HL-60 (cell line): ENCODE measurements at regions not wholly inside any gene's neighbourhood (a gene's known extent, or its start where the extent isn't known, plus 50 kb on each side); places are given as distances from the start of the nearest gene placed in this dataset.
"Not testable (repeated sequence)": the region's sequence is repeated elsewhere in the genome, so short reads cannot be mapped to it uniquely, and the experiment has no call there.

ENCODE experiments used
- DNase-seq, 2 experiments: peaks; one replicate each; pipeline ENCODE4 v3.0.0-alpha.2; 2010 to 2020; ENCODE audit warnings: low read depth in 1 of 2, low spot score in 1 of 2
- H3K27ac ChIP-seq: fragments of 250-450 bp; sonication (Bioruptor Pico); replicated peaks from 2 replicates; pipeline ENCODE4 v1.5.1; 2020; ENCODE audit warnings: mild to moderate bottlenecking, moderate library complexity
- H3K27me3 ChIP-seq: fragments of 250-450 bp; sonication (Bioruptor Pico); 2 replicates; pipeline ENCODE4 v1.5.1; 2021; ENCODE audit warnings: mild to moderate bottlenecking, moderate library complexity; ENCODE audit not compliant: insufficient read depth, poor library complexity, severe bottlenecking
- H3K4me3 ChIP-seq: replicated peaks from 2 replicates; pipeline ENCODE4 v1.5.1; 2011; ENCODE audit warnings: mild to moderate bottlenecking, control low read depth, low read length; ENCODE audit not compliant: insufficient read depth
- GABPA ChIP-seq: IDR thresholded peaks from 2 replicates; pipeline ENCODE4 v1.6.1; 2012; ENCODE audit warnings: low read depth
- POLR2AphosphoS5 ChIP-seq: IDR thresholded peaks from 2 replicates; pipeline ENCODE4 v1.6.1; 2012; ENCODE audit warnings: low read depth
- SPI1 ChIP-seq: IDR thresholded peaks from 2 replicates; pipeline ENCODE4 v1.6.1; 2012; ENCODE audit warnings: low read depth, mild to moderate bottlenecking, borderline replicate concordance
- TF ChIP-seq, protein P1 (sequence below): IDR thresholded peaks from 2 replicates; pipeline ENCODE4 v1.6.1; 2012; ENCODE audit warnings: low read depth; ENCODE audit not compliant: insufficient replicate concordance
- TF ChIP-seq, protein P2 (sequence below): IDR thresholded peaks from one replicate; pipeline ENCODE4 v1.5.1; 2011; ENCODE audit warnings: low read length, control low read depth, inconsistent platforms; ENCODE audit not compliant: insufficient read depth

DNA sequence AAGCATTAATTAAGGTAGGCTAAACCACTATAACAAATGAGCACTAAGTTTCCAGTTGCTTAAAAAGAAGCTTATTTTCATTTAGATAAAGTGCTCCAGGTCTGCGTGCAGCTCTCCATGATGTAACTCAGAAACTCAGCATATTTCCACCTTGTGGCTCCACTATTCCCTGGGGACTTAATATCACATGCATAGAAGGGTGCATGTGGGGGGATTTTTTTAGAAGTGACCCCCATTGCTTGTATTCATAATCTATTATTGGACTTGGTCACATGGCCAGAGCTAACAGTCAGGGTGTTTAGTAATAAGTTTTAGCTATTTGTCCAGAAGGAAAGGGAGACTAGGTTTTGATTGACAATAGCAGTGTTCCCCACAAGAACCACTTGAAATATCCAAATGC is 86.8 kb downstream of the TMCO5A start:
- TF ChIP-seq GABPA (no peak), SPI1 (no peak), POLR2AphosphoS5 (no peak)
- TF ChIP-seq, protein P1, sequence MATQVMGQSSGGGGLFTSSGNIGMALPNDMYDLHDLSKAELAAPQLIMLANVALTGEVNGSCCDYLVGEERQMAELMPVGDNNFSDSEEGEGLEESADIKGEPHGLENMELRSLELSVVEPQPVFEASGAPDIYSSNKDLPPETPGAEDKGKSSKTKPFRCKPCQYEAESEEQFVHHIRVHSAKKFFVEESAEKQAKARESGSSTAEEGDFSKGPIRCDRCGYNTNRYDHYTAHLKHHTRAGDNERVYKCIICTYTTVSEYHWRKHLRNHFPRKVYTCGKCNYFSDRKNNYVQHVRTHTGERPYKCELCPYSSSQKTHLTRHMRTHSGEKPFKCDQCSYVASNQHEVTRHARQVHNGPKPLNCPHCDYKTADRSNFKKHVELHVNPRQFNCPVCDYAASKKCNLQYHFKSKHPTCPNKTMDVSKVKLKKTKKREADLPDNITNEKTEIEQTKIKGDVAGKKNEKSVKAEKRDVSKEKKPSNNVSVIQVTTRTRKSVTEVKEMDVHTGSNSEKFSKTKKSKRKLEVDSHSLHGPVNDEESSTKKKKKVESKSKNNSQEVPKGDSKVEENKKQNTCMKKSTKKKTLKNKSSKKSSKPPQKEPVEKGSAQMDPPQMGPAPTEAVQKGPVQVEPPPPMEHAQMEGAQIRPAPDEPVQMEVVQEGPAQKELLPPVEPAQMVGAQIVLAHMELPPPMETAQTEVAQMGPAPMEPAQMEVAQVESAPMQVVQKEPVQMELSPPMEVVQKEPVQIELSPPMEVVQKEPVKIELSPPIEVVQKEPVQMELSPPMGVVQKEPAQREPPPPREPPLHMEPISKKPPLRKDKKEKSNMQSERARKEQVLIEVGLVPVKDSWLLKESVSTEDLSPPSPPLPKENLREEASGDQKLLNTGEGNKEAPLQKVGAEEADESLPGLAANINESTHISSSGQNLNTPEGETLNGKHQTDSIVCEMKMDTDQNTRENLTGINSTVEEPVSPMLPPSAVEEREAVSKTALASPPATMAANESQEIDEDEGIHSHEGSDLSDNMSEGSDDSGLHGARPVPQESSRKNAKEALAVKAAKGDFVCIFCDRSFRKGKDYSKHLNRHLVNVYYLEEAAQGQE = no peak
- TF ChIP-seq, protein P2, sequence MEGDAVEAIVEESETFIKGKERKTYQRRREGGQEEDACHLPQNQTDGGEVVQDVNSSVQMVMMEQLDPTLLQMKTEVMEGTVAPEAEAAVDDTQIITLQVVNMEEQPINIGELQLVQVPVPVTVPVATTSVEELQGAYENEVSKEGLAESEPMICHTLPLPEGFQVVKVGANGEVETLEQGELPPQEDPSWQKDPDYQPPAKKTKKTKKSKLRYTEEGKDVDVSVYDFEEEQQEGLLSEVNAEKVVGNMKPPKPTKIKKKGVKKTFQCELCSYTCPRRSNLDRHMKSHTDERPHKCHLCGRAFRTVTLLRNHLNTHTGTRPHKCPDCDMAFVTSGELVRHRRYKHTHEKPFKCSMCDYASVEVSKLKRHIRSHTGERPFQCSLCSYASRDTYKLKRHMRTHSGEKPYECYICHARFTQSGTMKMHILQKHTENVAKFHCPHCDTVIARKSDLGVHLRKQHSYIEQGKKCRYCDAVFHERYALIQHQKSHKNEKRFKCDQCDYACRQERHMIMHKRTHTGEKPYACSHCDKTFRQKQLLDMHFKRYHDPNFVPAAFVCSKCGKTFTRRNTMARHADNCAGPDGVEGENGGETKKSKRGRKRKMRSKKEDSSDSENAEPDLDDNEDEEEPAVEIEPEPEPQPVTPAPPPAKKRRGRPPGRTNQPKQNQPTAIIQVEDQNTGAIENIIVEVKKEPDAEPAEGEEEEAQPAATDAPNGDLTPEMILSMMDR = no peak
- H3K4me3 ChIP-seq = no peak overlapping the region
- H3K27me3 ChIP-seq = no peaks in the 10 kb centered on the region
- no peak overlapping the region for H3K27ac ChIP-seq
- no peak for DNase-seq

GRCh38 chr15:38024293-38025091 is 90.1 kb downstream of the TMCO5A start:
- no peak overlapping the region for H3K4me3 ChIP-seq
- TF ChIP-seq, protein P2 = no peak
- TF ChIP-seq SPI1 (no peak), POLR2AphosphoS5 (no peak), GABPA (no peak)
- TF ChIP-seq, protein P1 = no peak
- no peaks in the 10 kb centered on the region for H3K27me3 ChIP-seq
- no peak for DNase-seq
- no peak overlapping the region for H3K27ac ChIP-seq

GRCh38 chr15:38025656-38026055 is 91.2 kb downstream of the TMCO5A start:
- H3K4me3 ChIP-seq, H3K27me3 ChIP-seq, H3K27ac ChIP-seq, DNase-seq: not testable (repeated sequence)

- Histone ChIP-seq H3K4me3 (no peak overlapping the region), H3K27ac (no peak overlapping the region), H3K27me3 (no peaks in the 10 kb centered on the region)
- no peak for DNase-seq
- TF ChIP-seq POLR2AphosphoS5 (no peak), GABPA (no peak)
- TF ChIP-seq, protein P1 = no peak
- TF ChIP-seq, protein P2 = no peak
Observed at GRCh38 chr15:38028869-38029268, 94.4 kb downstream of the TMCO5A start.
